ENCODE measurements at regions not wholly inside any gene's neighbourhood (a gene's known extent, or its start where the extent isn't known, plus 50 kb on each side); places are given as distances from the start of the nearest gene placed in this dataset.

DNA sequence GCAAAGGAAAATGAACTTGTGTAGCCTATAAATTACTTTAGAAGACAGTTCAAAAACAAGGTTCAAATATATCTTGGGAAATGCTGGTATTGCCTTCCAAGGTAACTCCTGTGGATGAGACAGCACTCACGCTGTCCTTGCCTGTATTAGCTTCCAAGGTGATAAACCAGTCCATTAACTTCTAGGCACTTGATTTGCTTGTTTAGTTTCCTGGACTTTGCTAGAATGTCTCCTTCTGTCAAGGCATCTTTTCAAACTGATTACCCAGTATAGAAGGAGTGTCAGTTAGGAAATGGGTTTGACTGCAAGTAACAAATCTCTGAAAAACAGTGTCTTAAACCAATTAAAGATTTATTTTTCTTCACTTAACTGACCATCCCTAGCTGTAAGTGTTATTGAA lies 103.4 kb upstream of the SLC22A23 start:
- H3K4me1 Mint-ChIP-seq = peaks cover 8% of the 10 kb centered on the region

DNA sequence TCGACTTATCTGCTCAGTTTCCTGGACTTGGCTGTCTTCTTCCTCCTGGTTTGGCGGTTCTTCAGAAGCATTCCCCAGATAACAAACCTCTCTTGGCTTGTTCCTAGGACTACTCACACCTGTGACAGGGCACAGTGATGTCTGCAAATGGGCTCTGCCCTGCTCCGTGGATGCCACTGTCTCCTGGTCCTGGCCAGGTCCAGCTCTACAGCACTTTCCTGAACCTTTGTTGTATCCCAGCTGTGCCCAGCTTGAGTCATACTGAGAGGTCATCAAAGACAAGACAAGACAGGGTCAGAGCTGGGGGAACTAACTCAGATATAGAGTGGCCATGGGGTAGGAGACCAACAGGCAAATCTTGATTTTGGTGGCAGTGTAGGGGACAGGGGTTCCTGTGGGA lies 102.7 kb upstream of the SLC22A23 start:
- peaks cover 3% of the 10 kb centered on the region for H3K9me3 Mint-ChIP-seq
- peaks cover 8% of the 10 kb centered on the region for H3K4me1 Mint-ChIP-seq
- no peak overlapping the region for H3K4me3 Mint-ChIP-seq
- TF ChIP-seq, protein P1, sequence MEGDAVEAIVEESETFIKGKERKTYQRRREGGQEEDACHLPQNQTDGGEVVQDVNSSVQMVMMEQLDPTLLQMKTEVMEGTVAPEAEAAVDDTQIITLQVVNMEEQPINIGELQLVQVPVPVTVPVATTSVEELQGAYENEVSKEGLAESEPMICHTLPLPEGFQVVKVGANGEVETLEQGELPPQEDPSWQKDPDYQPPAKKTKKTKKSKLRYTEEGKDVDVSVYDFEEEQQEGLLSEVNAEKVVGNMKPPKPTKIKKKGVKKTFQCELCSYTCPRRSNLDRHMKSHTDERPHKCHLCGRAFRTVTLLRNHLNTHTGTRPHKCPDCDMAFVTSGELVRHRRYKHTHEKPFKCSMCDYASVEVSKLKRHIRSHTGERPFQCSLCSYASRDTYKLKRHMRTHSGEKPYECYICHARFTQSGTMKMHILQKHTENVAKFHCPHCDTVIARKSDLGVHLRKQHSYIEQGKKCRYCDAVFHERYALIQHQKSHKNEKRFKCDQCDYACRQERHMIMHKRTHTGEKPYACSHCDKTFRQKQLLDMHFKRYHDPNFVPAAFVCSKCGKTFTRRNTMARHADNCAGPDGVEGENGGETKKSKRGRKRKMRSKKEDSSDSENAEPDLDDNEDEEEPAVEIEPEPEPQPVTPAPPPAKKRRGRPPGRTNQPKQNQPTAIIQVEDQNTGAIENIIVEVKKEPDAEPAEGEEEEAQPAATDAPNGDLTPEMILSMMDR (conservative IDR thresholded peaks at IDR 0.05) = no peak
- DNase-seq (ENCODE audit: low read depth, low spot score) = no peak
- peaks cover 3% of the 10 kb centered on the region for H3K27me3 Mint-ChIP-seq (ENCODE audit: low read depth)
- H3K27ac Mint-ChIP-seq (ENCODE audit: unreplicated experiment) = no peak overlapping the region
- H3K36me3 Mint-ChIP-seq (ENCODE audit: low read depth) = no peaks in the 10 kb centered on the region

More for the DNA sequence above, 103.4 kb upstream of the SLC22A23 start:
- DNase-seq (ENCODE audit: low read depth, low spot score) = no peak
- H3K27me3 Mint-ChIP-seq (ENCODE audit: low read depth) = peaks cover 3% of the 10 kb centered on the region
- H3K9me3 Mint-ChIP-seq = peaks cover 3% of the 10 kb centered on the region
- TF ChIP-seq, protein P1 (conservative IDR thresholded peaks at IDR 0.05) = no peak
- no peak overlapping the region for H3K27ac Mint-ChIP-seq (ENCODE audit: unreplicated experiment)
- H3K36me3 Mint-ChIP-seq (ENCODE audit: low read depth) = no peaks in the 10 kb centered on the region
- no peak overlapping the region for H3K4me3 Mint-ChIP-seq

DNA sequence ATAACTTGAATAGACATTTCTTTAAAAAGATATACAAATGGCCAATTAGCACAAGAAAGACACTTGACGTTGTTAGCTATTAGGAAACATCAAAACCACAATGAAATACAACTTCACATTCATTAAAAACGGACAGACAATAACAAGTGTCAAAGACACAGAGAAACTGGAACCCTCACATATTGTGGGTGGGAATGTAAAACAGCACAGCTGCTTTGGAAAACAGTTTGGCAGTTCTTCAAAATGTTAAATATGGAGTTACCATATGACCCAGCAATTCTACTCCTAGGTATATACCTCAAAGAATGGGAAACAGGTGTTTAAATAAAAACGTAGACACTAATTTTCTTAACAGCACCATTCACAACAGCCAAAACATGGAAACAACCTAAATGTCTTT lies 100.5 kb upstream of the SLC22A23 start:
- TF ChIP-seq, protein P1 (conservative IDR thresholded peaks at IDR 0.05) = no peak
- H3K4me1 Mint-ChIP-seq = peaks cover 8% of the 10 kb centered on the region
- DNase-seq (ENCODE audit: low read depth, low spot score) = no peak
- peaks cover 3% of the 10 kb centered on the region for H3K27me3 Mint-ChIP-seq (ENCODE audit: low read depth)
- no peaks in the 10 kb centered on the region for H3K36me3 Mint-ChIP-seq (ENCODE audit: low read depth)
- H3K9me3 Mint-ChIP-seq = peaks cover 11% of the 10 kb centered on the region
- no peak overlapping the region for H3K27ac Mint-ChIP-seq (ENCODE audit: unreplicated experiment)
- no peak overlapping the region for H3K4me3 Mint-ChIP-seq

DNA sequence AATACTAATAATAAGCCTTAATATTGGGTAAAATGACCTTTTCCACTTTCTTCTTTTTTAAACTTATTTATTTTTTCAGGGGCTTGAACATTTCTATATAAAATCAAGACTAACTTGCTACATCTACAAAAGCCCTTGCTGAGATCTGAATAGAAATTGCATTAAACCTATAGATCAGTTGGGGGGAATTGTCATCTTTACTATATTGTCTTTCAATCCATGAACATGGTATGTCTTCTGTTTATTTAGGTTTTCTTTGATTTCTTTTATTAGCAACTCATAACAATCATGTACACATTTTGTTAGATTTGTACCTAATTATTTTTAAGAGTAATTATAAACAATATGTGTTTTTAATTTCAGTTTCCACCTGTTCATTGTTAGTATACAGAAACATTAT lies 96.4 kb upstream of the SLC22A23 start:
- H3K4me1 Mint-ChIP-seq = no peaks in the 10 kb centered on the region
- DNase-seq (ENCODE audit: low read depth, low spot score) = no peak
- TF ChIP-seq, protein P1 (conservative IDR thresholded peaks at IDR 0.05) = no peak
- H3K9me3 Mint-ChIP-seq = peaks cover 29% of the 10 kb centered on the region
- peaks cover 10% of the 10 kb centered on the region for H3K27me3 Mint-ChIP-seq (ENCODE audit: low read depth)
- no peak overlapping the region for H3K4me3 Mint-ChIP-seq
- H3K27ac Mint-ChIP-seq (ENCODE audit: unreplicated experiment) = no peak overlapping the region
- peaks cover 4% of the 10 kb centered on the region for H3K36me3 Mint-ChIP-seq (ENCODE audit: low read depth)

DNA sequence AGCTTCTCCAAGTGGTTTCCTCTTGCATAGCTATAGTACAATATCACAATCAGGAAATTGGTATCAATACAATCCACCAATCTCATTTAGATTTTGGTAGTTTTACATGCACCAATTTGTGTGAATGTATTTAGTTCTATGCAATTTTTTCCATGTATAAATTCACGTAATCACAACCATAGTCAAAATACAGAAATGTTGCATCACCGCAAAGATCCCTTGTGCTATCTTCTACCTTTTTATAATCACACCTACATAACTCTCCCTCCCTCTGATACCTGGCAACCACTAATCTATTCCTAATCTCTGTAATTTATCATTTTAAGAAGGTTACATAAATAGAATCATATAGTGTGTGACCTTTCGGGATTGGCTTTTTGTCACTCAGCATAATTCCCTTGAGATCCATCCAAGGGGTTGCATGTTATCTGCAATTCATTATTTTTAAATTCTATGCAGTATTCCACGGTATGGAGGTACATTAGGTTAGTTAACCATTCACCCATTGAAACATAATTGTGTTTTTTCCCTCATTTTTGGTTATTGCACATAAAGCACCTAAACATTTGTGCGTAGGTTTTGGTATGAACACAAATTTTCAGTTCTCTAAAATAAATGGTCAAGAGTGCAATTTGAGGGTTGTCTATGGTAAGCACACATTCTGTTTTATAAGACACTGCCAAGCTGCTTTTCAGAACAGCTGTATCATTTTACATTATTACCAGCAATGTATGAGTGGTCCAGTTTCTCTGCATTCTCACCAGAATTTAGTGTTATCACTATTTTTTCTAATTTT lies 95.1 kb upstream of the SLC22A23 start:
- Mint-ChIP-seq H3K4me3 (no peak overlapping the region), H3K4me1 (no peaks in the 10 kb centered on the region), H3K27ac (ENCODE audit: unreplicated experiment) (no peak overlapping the region), H3K9me3 (peaks cover 35% of the 10 kb centered on the region), H3K36me3 (ENCODE audit: low read depth) (peaks cover 4% of the 10 kb centered on the region), H3K27me3 (ENCODE audit: low read depth) (peaks cover 10% of the 10 kb centered on the region)
- TF ChIP-seq, protein P1 (conservative IDR thresholded peaks at IDR 0.05) = no peak
- DNase-seq (ENCODE audit: low read depth, low spot score) = no peak
